H1 (cell line): ENCODE measurements at regions not wholly inside any gene's neighbourhood (a gene's known extent, or its start where the extent isn't known, plus 50 kb on each side); places are given as distances from the start of the nearest gene placed in this dataset.

Experiments used
- EZH2 ChIP-seq: fragments of 200-600 bp; sonication (generic); IDR thresholded peaks from 2 replicates; pipeline ENCODE4 v1.7.1; 2012; ENCODE audit warnings: low read depth, mild to moderate bottlenecking, moderate library complexity, low read length, inconsistent platforms; ENCODE audit not compliant: severe bottlenecking
- RXRA ChIP-seq: IDR thresholded peaks from 2 replicates; pipeline ENCODE4 v1.6.1; 2011; ENCODE audit warnings: low read depth, mild to moderate bottlenecking, low read length, moderate library complexity; ENCODE audit not compliant: insufficient read depth

- TF ChIP-seq EZH2 (no peak), RXRA (no peak)
Observed at GRCh38 chr21:39037807-39038405, 145.3 kb downstream of the PSMG1 start.
